ENCODE measurements at regions not wholly inside any gene's neighbourhood (a gene's known extent, or its start where the extent isn't known, plus 50 kb on each side); places are given as distances from the start of the nearest gene placed in this dataset.
"Not testable (repeated sequence)": the region's sequence is repeated elsewhere in the genome, so short reads cannot be mapped to it uniquely, and the experiment has no call there.

DNA sequence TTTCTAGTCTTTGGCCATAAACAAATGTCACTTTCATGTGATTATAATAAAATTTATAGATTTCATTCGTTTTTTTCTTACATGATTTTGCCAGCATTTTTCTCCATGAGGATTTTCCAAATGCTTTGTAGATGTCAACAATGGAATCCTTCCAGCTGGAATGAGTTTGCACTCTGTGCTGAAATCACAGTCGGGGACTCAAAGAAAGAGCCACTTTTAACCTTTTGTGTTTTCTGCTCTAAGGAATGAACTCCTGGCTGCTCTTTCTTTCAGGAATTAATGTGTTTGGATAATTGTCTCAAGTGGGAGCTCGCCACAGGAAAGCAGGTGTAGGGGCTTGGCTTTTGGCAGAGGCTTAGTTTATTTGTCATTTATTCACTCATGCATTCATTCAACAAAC lies 372.3 kb upstream of the SALL1 start:
- DNase-seq, result no peak

DNA sequence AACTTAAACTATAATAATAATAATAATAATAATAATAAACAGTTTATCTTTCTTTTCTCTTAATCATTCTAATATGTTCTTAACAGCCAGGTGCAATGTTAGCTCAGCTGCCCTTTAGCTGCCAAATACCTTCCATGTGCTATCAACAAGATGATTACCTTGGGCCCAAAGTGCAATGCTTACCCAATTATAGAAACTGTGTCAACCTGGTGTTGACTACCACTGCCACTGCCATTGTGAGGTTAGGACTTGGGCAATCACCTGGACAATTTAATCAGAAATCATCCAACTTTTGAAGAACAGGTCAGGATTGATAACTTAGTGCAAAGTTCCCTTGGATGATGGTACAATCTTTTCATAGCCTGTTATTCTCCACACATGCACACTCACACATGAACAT lies 371.8 kb upstream of the SALL1 start:
- DNase-seq, result no peak

DNA sequence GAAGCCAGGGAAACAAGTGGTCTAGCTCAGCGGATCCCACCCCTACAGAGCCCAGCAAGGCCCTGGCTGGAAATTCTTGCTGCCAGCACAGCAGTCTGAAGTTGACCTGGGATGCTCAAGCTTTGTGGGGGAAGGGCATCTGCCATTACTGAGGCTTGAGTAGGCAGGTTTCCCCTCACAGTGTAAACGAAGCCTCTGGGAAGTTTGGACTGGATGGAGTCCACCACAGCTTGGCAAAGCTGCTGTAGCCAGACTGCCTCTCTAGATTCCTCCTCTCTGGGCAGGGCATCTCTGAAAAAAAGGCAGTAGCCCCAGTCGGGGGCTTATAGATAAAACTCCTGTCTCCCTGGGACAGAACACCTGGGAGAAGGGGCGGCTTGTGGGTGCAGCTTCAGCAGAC lies 365.9 kb upstream of the SALL1 start:
- not testable (repeated sequence) for DNase-seq

DNA sequence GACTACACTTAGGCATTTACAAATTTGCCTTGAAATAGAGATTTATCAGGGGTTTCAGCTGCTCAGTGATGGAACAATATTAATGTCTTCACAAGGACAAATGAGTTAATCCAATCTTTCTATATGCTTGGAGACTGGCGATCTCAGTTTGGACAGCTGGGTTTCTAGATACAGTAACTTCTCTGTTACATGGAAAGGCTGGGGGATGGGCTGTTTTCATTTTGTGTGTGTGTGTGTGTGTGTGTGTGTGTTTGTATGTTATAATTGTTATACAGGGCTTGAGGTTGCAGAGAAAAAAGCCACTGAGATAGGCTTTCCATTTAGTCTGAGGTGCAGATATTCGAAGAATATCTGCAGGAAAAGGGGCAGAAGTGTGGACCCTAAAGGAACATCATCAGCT lies 359.3 kb upstream of the SALL1 start:
- DNase-seq, result no peak

DNA sequence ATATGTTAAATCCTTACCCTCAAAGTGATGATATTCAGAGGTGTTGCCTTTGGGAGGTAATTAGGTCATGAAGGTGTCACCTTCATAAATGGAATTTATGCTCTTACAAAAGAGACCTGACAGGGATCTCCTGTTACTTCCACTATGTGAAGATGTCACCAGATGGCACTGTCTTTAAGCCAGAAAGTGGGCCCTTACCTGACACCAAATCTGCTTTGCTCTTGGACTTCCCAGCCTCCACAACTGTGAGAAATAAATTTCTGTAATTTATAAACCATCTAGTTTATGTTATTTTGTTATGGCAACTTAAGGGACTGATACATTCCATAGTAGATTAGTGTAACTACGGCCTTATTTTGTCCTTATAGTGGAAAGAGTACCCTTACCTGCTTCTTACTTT lies 358.3 kb upstream of the SALL1 start:
- no peak for DNase-seq

DNA sequence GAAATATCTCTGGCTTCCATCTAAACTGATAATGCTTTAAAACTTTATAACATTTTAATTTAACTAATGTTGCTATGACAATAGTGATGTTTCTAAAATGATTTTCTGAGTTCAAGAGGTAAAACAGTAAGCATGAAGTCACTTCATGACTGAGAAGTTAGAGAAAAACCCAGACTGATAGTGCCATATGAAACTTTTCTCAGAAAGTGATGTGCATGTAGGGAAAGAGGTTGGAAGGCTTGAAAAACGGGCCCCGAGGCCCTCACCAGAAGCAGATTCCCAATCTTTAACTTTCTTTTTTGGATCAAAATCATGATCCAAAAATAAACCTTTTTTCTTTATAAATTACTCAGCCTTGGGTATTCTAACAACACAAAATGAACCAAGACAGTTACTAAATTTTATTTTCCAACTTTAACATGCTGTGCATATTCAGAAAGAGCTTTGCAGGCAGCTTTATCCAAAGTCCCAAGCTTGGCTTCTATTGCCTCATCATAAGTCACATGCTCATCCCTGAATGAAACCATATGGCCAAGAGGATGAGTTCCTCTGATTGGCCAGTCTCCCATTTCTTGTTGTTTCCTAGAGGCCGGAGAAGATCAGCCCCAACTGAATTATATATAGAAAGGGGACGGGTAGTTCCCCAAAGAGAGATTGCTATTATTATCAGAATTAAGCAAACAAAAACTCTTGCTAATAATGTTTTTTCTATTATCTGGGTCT lies 357.6 kb upstream of the SALL1 start:
- DNase-seq, result no peak

DNA sequence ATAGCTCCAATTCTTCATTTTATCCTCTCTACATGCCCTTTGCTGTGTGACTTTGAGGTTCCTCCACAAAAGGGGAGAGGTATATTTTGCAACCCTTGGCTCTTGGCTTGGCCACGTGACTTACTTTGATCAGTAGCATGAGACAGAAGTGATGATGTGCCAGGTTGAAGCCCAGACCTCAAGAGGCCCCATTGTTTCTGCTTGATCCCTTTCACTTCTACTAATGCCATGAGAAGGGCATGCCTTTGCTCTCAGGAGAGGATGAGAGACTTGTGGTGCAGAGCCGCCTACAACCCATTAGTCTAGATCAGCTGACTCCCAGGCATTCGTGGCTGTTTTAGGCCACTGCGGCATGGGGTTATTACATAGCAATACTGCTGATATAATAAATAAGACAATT lies 356.2 kb upstream of the SALL1 start:
- DNase-seq, result no peak

DNA sequence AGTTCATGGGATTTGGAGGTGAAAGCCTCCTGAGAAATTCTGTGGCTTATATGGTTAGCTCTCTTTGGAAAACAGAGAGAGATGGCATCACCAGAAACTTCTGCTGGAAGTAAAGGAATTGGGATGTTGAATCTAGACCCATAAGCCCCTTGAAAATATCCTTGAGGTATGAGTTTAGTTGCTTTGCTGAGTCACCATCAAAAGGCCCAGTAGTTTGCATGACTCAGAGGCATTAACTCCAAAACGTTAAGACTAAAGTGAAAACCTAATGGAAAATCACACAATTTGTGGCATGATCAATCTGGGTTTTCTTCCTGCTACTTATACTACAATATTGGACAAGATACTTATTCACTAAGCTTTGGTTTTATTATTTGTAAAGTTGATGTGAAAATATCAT lies 349.2 kb upstream of the SALL1 start:
- no peak for DNase-seq

DNA sequence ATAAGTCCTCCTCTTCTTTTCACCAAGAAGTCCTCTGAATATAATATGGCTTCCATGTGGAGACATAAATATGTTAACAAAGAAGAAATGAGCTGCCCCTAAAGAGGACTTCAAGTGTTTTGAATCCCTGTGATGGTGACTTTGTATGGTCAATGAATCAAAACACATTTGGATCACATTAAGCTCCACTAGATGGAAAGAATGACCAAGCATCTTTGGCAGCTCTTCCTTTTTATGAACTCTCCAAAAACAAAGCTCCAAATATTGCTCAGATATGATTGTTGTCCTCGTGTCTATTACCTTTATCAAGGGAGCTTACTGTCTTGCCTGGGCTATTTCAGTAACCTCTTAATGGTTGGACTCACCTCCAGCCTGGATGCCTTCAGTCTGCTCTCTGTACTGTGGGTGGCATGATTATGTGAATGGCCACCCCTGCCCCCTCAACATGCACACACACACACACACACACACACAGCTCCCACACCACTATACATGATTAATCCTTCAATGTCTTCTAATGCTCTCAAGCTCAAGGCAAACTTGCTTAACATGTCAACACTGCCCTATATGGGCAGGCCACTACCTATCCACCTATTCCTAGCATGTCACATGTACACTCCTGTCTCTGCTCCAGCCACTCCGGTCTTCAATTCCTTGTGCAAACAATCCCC lies 346.6 kb upstream of the SALL1 start:
- no peak for DNase-seq

DNA sequence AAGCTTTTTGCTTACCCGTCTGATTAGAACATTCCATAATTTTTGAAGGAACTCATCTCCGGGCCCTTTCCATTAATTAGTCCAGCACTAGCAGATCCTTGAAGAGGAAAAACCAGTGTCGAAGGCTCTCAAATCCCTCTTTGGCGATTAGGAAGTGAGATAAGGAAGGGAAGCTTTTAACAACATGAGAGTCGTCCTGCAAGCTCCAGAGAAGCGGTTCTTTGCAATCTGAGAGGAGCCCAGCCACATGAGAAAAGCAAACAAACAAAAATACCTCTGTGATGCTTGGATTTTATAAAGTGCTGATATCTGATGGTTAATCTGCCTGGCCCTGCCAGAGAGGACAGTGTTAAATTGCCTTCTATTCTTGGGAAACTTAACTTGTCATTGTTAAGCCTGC lies 339.8 kb upstream of the SALL1 start:
- no peak for DNase-seq

DNA sequence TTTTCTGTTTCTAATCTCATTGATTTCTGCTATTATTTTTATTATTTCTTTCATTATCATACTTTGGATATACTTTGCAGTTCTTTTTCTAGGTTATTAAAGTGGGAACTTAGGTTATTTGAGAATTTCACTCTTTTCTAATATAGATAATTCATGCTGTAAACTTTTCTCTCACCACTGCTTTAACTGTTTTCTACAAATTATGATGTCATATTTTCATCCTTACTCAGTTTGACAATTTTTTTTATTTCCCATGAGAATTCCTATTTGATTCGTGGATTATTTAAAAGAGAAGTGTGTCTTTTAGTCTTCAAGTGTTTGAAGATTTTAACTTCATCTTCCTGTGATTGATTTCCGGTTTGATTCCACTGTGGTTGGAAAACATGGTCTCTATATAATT lies 336.8 kb upstream of the SALL1 start:
- no peak for DNase-seq

DNA sequence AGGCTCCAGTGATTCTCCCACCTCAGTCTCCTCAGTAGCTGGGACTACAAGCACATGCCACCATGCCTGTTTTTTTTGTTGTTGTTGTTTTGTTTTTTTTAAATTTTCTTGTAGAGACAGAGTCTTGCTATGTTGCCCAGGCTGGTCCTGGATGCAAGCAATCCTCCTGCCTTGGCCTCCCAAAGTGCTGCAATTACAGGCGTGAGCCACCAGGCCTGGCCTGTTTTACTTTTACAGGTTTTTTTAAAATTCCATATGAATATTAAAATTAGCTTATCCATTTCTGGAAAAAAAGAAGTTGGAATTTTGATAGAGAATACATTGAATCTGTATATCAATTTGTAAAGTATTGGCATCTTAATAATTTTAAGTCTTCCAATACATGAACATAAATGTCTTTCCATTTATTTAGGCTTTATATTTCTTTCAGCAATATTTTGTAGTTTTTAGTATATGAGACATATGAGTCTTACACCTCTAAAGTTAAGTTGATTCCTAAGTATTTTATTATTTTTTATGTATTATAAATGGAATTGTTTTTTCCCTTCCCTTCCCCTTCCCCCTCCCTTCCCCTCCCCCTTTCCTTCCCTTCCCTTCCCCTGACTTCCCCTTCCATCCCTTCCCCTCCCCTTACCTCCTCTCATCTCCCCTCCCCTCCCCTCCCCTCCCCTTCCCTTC lies 323.5 kb upstream of the SALL1 start:
- no peak for DNase-seq

DNA sequence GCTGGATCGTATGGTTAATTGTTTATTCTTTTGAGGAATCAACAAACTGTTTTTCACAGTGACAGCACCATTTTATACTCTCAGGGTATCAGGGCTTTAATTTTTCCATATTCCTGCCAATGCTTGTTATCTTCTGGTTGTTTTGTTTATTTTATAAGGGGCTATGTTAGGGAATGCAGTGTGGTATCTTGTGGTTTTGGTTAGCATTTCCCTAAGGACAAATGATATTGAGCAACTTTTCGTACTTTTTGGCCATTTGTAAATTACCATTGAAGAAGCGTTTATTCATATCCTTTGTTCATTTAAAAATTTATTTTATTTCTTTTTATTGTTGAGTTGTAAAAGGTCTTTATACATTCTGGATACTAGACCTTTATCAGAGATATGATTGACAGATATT lies 322.0 kb upstream of the SALL1 start:
- no peak for DNase-seq

DNA sequence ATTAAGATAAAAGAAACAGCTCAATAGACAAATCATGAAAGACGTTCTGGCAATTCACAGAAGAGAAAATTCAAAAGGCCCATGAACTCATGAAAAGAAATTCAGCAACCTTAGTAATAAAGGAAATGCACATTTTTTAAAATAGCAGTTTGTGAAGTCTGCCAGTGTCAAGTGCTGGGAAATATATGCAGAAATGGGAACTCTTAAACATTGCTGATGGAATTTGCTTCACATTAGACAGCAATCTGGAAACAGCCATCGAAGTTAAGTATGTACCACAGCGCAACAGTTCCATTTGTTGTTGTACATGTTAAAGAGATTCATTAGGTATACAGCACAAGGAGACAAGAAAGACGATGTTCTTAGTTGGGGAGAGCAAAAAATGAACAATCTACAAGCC lies 319.4 kb upstream of the SALL1 start:
- no peak for DNase-seq

DNA sequence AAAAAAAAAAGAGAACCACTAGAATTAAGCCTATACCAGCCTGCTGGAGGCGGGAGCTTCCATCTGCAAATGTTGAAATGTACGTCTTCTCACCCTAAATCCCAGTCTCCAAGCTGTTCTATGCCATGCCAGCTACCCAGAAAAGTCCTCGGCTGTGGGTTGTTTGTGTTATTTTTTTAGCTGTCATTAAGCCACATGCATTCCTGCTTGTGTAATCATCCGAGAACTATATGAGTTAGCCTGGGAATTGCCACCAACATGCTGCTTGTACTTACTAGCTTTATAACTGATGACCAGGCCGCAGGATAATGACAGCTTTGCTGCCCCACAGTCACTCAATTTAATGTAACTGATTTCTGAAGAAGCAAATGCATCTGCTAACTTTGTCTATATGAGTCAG lies 313.9 kb upstream of the SALL1 start:
- DNase-seq, result no peak

DNA sequence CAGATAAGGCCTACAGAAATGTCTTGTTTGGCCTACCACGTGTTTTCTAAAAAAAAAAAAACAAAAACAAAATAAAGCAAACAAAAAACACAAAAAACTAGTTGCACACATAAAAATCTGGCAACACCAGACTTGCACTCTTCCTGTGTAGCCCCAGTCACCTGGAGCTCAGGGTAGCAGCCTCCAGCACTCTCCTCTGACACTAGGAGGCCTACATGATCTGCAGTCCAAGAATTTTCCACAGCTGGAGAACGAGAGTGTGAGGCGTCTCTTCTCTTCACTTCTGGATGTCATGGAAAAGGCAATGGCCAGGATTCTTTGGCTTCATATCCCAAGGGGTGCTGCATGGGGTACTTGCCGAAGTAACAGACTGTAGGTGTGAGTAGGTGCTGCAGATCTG lies 310.2 kb upstream of the SALL1 start:
- DNase-seq, result no peak

DNA sequence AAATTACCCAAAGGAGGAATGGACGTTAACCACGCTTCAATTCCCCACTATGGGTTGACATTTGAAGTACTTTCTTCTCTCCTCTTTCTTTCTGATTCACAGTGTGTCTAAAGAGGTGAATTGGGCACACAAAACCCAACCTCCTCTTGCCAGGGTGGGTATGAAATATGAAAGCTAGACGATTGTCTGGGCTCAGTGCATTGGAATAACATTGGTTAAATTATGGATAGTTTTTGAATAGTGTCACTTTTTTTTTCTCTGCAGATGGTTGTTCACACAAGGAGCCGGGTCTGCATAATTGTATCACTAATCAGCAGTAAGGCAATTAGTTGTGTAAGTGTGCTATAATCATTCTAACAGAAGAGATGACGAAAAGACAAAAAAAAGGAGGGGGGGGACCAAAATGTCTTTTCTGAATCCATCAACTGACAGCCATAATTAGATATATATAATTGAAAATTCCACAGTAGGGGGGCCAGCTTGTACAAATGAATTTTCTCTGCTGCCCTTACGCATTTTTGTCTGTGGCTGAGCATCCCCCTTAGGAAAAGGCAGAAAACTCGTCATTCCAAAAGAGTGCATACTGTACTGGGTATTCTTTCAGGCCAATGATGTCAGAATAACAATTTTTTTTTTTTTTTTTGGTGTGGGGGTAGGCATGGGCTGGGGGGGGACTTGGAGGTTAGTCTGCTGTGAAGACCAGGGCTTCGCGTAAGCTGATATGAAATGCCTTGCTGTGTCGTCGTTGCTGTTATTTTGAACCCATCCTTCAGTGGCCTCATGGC lies 307.5 kb upstream of the SALL1 start:
- no peak for DNase-seq

DNA sequence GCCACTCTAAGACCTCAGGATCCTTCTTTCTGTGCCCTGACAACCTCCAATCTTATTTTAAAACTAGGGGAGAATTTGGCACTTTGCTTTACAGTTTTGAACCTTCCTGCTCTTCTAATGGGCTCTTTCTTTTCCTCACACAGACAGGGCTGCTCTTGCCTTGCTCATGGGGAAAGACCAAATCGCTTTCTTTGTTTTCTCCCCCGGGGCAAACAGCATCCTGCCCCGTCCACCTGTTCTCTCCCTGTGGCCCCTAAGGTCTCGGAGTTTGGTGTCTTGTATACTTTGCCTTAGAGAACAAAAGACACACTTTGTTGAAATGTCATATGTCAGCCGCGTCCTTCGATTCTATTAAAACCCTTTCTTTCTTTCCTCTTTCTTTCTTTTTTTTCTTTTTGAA lies 306.7 kb upstream of the SALL1 start:
- DNase-seq, result no peak

DNA sequence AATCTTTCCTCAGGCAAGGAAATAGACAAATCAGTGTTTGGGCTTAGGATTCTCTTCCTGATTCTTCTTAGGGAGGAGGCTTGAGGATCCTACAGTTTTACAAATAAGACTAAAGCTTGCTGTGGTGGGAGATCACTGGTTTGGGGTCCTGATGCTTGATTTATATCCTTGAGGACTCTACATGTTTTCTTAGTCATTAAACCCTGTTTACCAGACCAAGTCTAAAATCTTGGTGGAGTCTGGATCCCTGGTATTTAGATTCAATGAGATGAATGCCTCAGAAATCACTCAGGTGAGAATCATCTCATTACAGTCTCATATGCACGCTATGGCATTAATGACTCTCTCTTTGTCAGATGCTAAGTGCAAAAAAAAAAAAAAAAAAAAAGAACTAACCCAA lies 304.3 kb upstream of the SALL1 start:
- no peak for DNase-seq

DNA sequence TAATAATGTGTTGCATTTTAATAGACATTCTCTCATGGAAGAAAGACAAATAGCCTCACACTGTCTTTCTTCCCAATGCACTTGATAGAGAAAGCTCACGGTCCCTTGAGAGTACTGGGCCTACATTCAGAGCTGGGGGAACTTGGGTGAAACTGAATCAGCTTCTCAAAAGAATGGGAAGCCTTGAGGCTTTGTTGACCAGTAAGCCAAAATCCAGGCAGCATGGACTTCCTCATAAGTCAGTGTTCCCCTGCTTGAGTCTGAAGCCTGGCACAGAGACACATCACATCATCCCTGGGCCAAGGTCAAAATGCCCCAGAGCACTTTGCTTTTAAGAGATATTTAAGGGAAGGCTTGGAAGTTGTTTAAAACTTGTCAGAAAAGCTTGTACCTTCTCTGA lies 302.2 kb upstream of the SALL1 start:
- no peak for DNase-seq

DNA sequence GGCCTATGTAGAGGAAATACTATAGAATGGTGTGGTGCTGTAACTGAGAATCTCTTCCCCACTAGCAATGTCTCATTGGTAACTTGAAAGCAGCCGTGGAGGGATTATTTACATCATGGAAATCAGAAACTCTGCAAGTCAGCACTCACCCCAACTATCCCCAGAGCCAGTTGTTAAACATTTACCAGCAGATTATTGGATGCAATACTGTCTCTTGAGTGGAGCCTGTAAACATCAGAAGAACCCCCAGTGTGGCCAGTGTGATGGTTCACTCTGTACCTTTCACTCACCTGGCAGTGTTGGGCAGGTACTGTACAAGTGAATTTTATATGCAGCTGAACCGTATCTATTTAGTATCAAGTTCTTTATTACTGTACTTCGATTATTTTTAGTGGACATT lies 299.8 kb upstream of the SALL1 start:
- DNase-seq, result no peak

DNA sequence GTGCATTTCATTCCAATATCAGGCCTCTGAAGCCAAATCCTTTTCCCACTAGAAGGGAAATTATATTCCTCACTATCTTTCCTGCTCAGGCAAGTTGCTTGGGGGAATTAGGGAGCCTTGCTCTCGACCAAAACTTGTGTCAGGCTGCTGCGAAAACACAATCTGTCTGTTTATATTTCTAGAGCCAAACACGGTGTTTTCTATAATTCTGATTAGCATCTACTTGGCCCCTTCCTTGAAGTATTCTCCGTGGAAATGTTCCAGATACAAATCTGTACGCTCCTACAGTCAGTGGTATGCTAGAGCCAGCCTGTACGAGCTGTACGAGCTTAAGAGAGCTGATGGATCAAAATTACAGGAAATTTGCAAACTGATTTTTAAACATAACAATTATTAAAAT lies 299.3 kb upstream of the SALL1 start:
- DNase-seq, result no peak

DNA sequence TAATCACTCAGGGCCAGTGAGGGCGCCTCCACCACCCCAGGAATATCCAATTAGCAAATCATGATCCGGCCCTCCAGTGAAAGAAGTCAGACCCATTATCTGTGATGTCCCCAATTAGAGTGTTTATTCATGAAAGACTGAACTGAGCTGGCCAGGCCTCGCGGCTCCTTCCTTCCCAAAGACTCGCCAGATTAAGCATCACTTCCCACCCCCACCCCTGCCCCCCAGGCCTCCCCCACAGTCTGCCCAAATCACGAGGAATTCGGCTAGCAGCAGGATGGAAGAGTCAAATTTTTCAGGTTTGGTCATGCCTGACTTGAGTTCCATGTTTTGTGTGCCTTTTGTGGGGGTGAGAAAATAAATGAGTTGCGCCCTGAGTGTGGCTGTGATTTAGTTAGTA lies 298.4 kb upstream of the SALL1 start:
- DNase-seq, result no peak

DNA sequence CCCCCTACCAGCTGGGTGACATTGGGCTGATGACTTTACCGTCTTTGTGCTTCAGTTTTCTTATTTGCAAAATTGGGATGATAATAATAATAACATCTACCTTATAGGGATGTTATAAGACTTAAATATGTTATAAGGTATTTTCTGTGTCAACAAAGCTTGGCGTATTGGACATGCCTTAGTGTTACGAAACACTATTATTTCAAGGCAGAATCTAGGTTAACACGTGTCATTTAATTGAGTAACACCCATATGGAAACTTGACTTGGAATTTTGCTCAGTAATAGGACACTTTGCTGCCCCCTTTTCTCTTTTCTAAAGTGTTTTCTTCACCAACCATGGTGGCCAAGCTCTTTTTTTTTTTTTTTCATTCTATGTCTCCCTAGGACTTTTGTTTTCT lies 294.2 kb upstream of the SALL1 start:
- DNase-seq, result no peak

Measured in SHP77 treated with DMSO at 0.1 percent for 48 hours (cell line).